ENCODE measurements at regions not wholly inside any gene's neighbourhood (a gene's known extent, or its start where the extent isn't known, plus 50 kb on each side); places are given as distances from the start of the nearest gene placed in this dataset.

GRCh38 chr5:174229068-174229467 is 183.6 kb downstream of the NSG2 start:
- DNase-seq (ENCODE audit: low read depth), result no peak
- no peak overlapping the region for H3K4me3 ChIP-seq (ENCODE audit: low read depth, low read length)

GRCh38 chr5:174229514-174230370 is 184.2 kb downstream of the NSG2 start:
- TF ChIP-seq, protein P1, sequence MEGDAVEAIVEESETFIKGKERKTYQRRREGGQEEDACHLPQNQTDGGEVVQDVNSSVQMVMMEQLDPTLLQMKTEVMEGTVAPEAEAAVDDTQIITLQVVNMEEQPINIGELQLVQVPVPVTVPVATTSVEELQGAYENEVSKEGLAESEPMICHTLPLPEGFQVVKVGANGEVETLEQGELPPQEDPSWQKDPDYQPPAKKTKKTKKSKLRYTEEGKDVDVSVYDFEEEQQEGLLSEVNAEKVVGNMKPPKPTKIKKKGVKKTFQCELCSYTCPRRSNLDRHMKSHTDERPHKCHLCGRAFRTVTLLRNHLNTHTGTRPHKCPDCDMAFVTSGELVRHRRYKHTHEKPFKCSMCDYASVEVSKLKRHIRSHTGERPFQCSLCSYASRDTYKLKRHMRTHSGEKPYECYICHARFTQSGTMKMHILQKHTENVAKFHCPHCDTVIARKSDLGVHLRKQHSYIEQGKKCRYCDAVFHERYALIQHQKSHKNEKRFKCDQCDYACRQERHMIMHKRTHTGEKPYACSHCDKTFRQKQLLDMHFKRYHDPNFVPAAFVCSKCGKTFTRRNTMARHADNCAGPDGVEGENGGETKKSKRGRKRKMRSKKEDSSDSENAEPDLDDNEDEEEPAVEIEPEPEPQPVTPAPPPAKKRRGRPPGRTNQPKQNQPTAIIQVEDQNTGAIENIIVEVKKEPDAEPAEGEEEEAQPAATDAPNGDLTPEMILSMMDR (IDR thresholded peaks at IDR 0.05; ENCODE audit: low read depth, low read length), result no peak
- TF ChIP-seq, protein P2, sequence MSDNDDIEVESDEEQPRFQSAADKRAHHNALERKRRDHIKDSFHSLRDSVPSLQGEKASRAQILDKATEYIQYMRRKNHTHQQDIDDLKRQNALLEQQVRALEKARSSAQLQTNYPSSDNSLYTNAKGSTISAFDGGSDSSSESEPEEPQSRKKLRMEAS (IDR thresholded peaks at IDR 0.05; ENCODE audit: low read depth, low read length), result no peak
- TF ChIP-seq MYC (IDR thresholded peaks at IDR 0.05; ENCODE audit: low read depth, low read length) (no peak), POLR2A (IDR thresholded peaks at IDR 0.05; ENCODE audit: extremely low read depth, insufficient read length) (no peak)
- peak; percentile 4 for DNase-seq (ENCODE audit: low read depth)

More at GRCh38 chr5:174229068-174229467, 183.6 kb downstream of the NSG2 start:
- TF ChIP-seq MYC (IDR thresholded peaks at IDR 0.05; ENCODE audit: low read depth, low read length) (no peak), POLR2A (IDR thresholded peaks at IDR 0.05; ENCODE audit: extremely low read depth, insufficient read length) (no peak)
- TF ChIP-seq, protein P2 (IDR thresholded peaks at IDR 0.05; ENCODE audit: low read depth, low read length), result no peak
- TF ChIP-seq, protein P1 (IDR thresholded peaks at IDR 0.05; ENCODE audit: low read depth, low read length), result no peak

DNA sequence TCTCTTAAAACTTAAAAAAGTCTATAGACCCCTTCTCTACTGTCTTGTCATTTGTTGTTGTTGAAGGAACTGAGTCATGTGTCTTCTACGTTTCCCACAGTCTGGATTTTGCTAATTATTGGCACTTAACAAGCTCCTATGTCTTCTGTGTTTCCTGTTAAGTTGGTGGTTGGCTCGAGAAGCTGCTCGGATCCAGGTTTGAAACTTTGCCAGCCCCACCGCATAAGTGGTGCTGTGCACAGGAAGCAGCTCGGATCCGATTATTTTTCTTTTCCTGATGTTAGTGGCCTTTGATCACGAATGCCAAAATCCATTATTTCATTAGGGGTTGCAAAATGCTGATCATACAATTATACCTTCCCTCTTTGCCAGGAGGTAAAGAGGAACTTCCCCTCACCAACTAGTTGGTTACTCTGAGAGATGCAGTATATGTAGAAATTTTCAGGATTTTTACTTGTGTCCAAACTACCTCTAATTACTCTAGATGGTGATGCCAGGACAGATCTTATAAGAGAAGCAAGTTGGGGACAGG is 186.5 kb downstream of the NSG2 start:
- H3K4me3 ChIP-seq (ENCODE audit: low read depth, low read length), result no peak overlapping the region
- no peak for DNase-seq (ENCODE audit: low read depth)
- TF ChIP-seq, protein P2 (IDR thresholded peaks at IDR 0.05; ENCODE audit: low read depth, low read length), result no peak
- TF ChIP-seq, protein P1 (IDR thresholded peaks at IDR 0.05; ENCODE audit: low read depth, low read length), result no peak
- TF ChIP-seq MYC (IDR thresholded peaks at IDR 0.05; ENCODE audit: low read depth, low read length) (no peak), POLR2A (IDR thresholded peaks at IDR 0.05; ENCODE audit: extremely low read depth, insufficient read length) (no peak)

More at GRCh38 chr5:174229514-174230370, 184.2 kb downstream of the NSG2 start:
- H3K4me3 ChIP-seq (ENCODE audit: low read depth, low read length), result no peak overlapping the region

GRCh38 chr5:174234388-174234787 is 188.9 kb downstream of the NSG2 start:
- no peak overlapping the region for H3K4me3 ChIP-seq (ENCODE audit: low read depth, low read length)
- TF ChIP-seq, protein P1 (IDR thresholded peaks at IDR 0.05; ENCODE audit: low read depth, low read length), result no peak
- TF ChIP-seq, protein P2 (IDR thresholded peaks at IDR 0.05; ENCODE audit: low read depth, low read length), result no peak
- no peak for TF ChIP-seq MYC (IDR thresholded peaks at IDR 0.05; ENCODE audit: low read depth, low read length)
- no peak for TF ChIP-seq POLR2A (IDR thresholded peaks at IDR 0.05; ENCODE audit: extremely low read depth, insufficient read length)
- DNase-seq (ENCODE audit: low read depth), result no peak

GRCh38 chr5:174235221-174236011 is 189.9 kb downstream of the NSG2 start:
- no peak for DNase-seq (ENCODE audit: low read depth)
- no peak for TF ChIP-seq POLR2A (IDR thresholded peaks at IDR 0.05; ENCODE audit: extremely low read depth, insufficient read length)
- TF ChIP-seq, protein P1 (IDR thresholded peaks at IDR 0.05; ENCODE audit: low read depth, low read length), result no peak
- TF ChIP-seq, protein P2 (IDR thresholded peaks at IDR 0.05; ENCODE audit: low read depth, low read length), result no peak
- TF ChIP-seq MYC (IDR thresholded peaks at IDR 0.05; ENCODE audit: low read depth, low read length), result no peak
- no peak overlapping the region for H3K4me3 ChIP-seq (ENCODE audit: low read depth, low read length)
